GM18498 (cell line): ENCODE measurements at regions not wholly inside any gene's neighbourhood (a gene's known extent, or its start where the extent isn't known, plus 50 kb on each side); places are given as distances from the start of the nearest gene placed in this dataset.

Experiments used
- ATAC-seq: cut with Tn5 transposase; IDR thresholded peaks from one replicate; pipeline ENCODE4 v1.9.1; 2021; ENCODE audit warnings: mild to moderate bottlenecking, moderate library complexity; ENCODE audit not compliant: unreplicated experiment

GRCh38 chr5:2128686-2129355 is 246.1 kb upstream of the IRX4 start:
- ATAC-seq = no peak

- ATAC-seq = no peak
Measured at GRCh38 chr5:2126512-2126911, 243.8 kb upstream of the IRX4 start.

- no peak for ATAC-seq
Measured at GRCh38 chr5:2125901-2126265, 243.2 kb upstream of the IRX4 start.

- ATAC-seq = no peak
Measured at GRCh38 chr5:2125171-2125900, 242.6 kb upstream of the IRX4 start.

- no peak for ATAC-seq
Measured at GRCh38 chr5:2124434-2125170, 241.9 kb upstream of the IRX4 start.

- ATAC-seq = no peak
Measured at GRCh38 chr5:2123874-2124273, 241.1 kb upstream of the IRX4 start.

- ATAC-seq = no peak
Measured at GRCh38 chr5:2120361-2120760, 237.6 kb upstream of the IRX4 start.

- no peak for ATAC-seq
Measured at GRCh38 chr5:2119573-2119972, 236.8 kb upstream of the IRX4 start.

GRCh38 chr5:2113348-2114131 is 230.8 kb upstream of the IRX4 start:
- ATAC-seq = no peak

- ATAC-seq = no peak
Measured at GRCh38 chr5:2112173-2113025, 229.7 kb upstream of the IRX4 start.

- ATAC-seq = no peak
Measured at GRCh38 chr5:2111569-2112105, 228.9 kb upstream of the IRX4 start.

GRCh38 chr5:2110934-2111462 is 228.3 kb upstream of the IRX4 start:
- no peak for ATAC-seq

GRCh38 chr5:2110137-2110933 is 227.6 kb upstream of the IRX4 start:
- no peak for ATAC-seq

- no peak for ATAC-seq
Measured at GRCh38 chr5:2109566-2109965, 226.8 kb upstream of the IRX4 start.

- no peak for ATAC-seq
Measured at GRCh38 chr5:2106721-2107120, 224.0 kb upstream of the IRX4 start.

- no peak for ATAC-seq
Measured at GRCh38 chr5:2105141-2105540, 222.4 kb upstream of the IRX4 start.

- no peak for ATAC-seq
Measured at GRCh38 chr5:2103940-2104339, 221.2 kb upstream of the IRX4 start.

GRCh38 chr5:2102819-2103776 is 220.4 kb upstream of the IRX4 start:
- no peak for ATAC-seq
